GM18505 (cell line): ENCODE measurements at regions not wholly inside any gene's neighbourhood (a gene's known extent, or its start where the extent isn't known, plus 50 kb on each side); places are given as distances from the start of the nearest gene placed in this dataset.
A peak's percentile ranks its signal among the peaks of the same experiment; 100 is the strongest.
"Not testable (repeated sequence)": the region's sequence is repeated elsewhere in the genome, so short reads cannot be mapped to it uniquely, and the experiment has no call there.

Source experiments
- ATAC-seq: cut with Tn5 transposase; IDR thresholded peaks from one replicate; pipeline ENCODE4 v1.9.1; 2021; ENCODE audit not compliant: unreplicated experiment
- POLR2A ChIP-seq: IDR thresholded peaks from 4 replicates; pipeline ENCODE4 v1.6.1; 2011; ENCODE audit warnings: borderline replicate concordance; ENCODE audit not compliant: insufficient read depth, insufficient read length; ENCODE audit errors: extremely low read depth

- TF ChIP-seq POLR2A: no peak
- ATAC-seq: no peak
Observed at GRCh38 chrX:124426288-124427169, 80.2 kb downstream of the SH2D1A start.

GRCh38 chrX:124433186-124433585, 86.8 kb downstream of the SH2D1A start:
- no peak for TF ChIP-seq POLR2A

GRCh38 chrX:124435616-124436015, 89.3 kb downstream of the SH2D1A start:
- TF ChIP-seq POLR2A: no peak

More at GRCh38 chrX:124433186-124433585, 86.8 kb downstream of the SH2D1A start:
- no peak for ATAC-seq

GRCh38 chrX:124440695-124441094, 94.3 kb downstream of the SH2D1A start:
- no peak for ATAC-seq
- no peak for TF ChIP-seq POLR2A

More at GRCh38 chrX:124435616-124436015, 89.3 kb downstream of the SH2D1A start:
- no peak for ATAC-seq

GRCh38 chrX:124441971-124442590, 95.7 kb downstream of the SH2D1A start:
- TF ChIP-seq POLR2A: no peak
- ATAC-seq: no peak

- ATAC-seq: no peak
Observed at GRCh38 chrX:124455966-124456365, 109.6 kb downstream of the SH2D1A start.

GRCh38 chrX:124459851-124460250, 113.5 kb downstream of the SH2D1A start:
- ATAC-seq: not testable (repeated sequence)

More at GRCh38 chrX:124455966-124456365, 109.6 kb downstream of the SH2D1A start:
- TF ChIP-seq POLR2A: no peak

GRCh38 chrX:124462931-124463330, 116.6 kb downstream of the SH2D1A start:
- ATAC-seq: no peak
- TF ChIP-seq POLR2A: no peak

- TF ChIP-seq POLR2A: no peak
- ATAC-seq: no peak
Observed at GRCh38 chrX:124467202-124467601, 120.8 kb downstream of the SH2D1A start.

- ATAC-seq: no peak
Observed at GRCh38 chrX:124475358-124475757, 129.0 kb downstream of the SH2D1A start.

GRCh38 chrX:124476562-124476961, 130.2 kb downstream of the SH2D1A start:
- no peak for ATAC-seq
- no peak for TF ChIP-seq POLR2A

More at GRCh38 chrX:124475358-124475757, 129.0 kb downstream of the SH2D1A start:
- TF ChIP-seq POLR2A: no peak

- ATAC-seq: no peak
- no peak for TF ChIP-seq POLR2A
Observed at GRCh38 chrX:124478046-124478445, 131.7 kb downstream of the SH2D1A start.

- ATAC-seq: peak; percentile 80
- no peak for TF ChIP-seq POLR2A
Observed at GRCh38 chrX:124488412-124489161, 142.2 kb downstream of the SH2D1A start.

GRCh38 chrX:124493984-124494383, 147.6 kb downstream of the SH2D1A start:
- no peak for TF ChIP-seq POLR2A
- ATAC-seq: no peak

- ATAC-seq: no peak
- no peak for TF ChIP-seq POLR2A
Observed at GRCh38 chrX:124497386-124497785, 151.0 kb downstream of the SH2D1A start.
